ENCODE measurements at regions not wholly inside any gene's neighbourhood (a gene's known extent, or its start where the extent isn't known, plus 50 kb on each side); places are given as distances from the start of the nearest gene placed in this dataset.
"Not testable (repeated sequence)": the region's sequence is repeated elsewhere in the genome, so short reads cannot be mapped to it uniquely, and the experiment has no call there.

GRCh38 chr13:90453342-90453741 lies 894.1 kb upstream of the MIR17HG start:
- Mint-ChIP-seq H3K36me3 (no peaks in the 10 kb centered on the region), H3K9me3 (peaks cover 11% of the 10 kb centered on the region), H3K4me1 (no peaks in the 10 kb centered on the region), H3K4me3 (no peak overlapping the region), H3K27ac (no peak overlapping the region)
- no peak for ATAC-seq
- no peak for DNase-seq (ENCODE audit: low spot score in 2 of 2)

DNA sequence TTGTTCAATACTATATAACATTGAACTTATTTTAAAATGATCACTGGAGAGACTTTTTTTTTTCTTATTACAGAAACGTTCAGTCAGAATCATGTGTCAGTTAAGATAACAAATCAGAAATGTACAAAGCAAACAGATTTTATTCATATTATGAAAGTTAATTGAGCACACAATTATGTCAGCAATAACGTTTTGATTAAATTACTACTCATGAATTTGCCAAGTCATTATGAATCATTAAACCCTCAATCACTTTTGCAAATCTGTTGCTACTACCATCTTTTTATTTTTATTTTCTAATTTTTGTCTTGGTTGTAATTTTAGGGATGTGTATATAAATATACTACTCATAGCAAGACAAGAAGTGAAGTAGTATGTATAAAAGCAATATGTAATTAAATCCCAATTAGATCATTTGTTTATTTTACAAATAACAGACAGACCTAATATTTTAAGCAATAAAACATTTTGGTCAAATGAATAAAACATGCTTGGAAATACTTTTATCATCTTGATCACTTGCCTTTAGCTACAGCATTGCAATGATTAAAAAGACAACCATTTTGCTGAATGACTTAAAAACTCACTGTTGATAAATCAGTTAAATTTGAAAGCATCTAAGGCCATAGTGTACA lies 893.4 kb upstream of the MIR17HG start:
- Mint-ChIP-seq H3K9me3 (peaks cover 7% of the 10 kb centered on the region), H3K4me3 (no peak overlapping the region)

DNA sequence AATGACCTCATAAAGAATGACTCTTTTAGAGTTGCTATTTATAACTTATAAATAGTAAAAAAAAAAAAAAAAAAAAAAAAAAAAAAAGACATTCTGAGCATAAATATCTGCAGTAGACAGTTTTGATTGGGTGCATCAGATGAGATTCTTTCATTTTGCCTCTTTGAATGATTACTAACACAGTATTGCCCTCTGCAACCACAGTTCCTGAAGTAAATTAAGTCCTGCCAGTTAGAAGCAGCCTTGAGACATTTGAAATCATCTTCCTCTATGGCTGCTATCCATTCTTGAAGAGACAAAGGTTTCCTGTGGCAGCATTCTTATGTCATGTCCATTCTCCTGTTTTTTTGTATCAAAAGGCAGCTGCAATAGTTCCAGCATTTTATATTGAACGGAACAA lies 892.4 kb upstream of the MIR17HG start:
- Mint-ChIP-seq H3K4me3 (no peak overlapping the region), H3K36me3 (no peaks in the 10 kb centered on the region), H3K27ac (no peak overlapping the region), H3K4me1 (no peaks in the 10 kb centered on the region), H3K9me3 (peaks cover 8% of the 10 kb centered on the region)
- ATAC-seq (no peak), DNase-seq (ENCODE audit: low spot score in 2 of 2) (no peak)

More for the DNA sequence above, 893.4 kb upstream of the MIR17HG start:
- H3K4me1 Mint-ChIP-seq = no peaks in the 10 kb centered on the region
- DNase-seq (ENCODE audit: low spot score in 2 of 2) (no peak), ATAC-seq (no peak)
- H3K36me3 Mint-ChIP-seq = no peaks in the 10 kb centered on the region
- H3K27ac Mint-ChIP-seq = no peak overlapping the region

DNA sequence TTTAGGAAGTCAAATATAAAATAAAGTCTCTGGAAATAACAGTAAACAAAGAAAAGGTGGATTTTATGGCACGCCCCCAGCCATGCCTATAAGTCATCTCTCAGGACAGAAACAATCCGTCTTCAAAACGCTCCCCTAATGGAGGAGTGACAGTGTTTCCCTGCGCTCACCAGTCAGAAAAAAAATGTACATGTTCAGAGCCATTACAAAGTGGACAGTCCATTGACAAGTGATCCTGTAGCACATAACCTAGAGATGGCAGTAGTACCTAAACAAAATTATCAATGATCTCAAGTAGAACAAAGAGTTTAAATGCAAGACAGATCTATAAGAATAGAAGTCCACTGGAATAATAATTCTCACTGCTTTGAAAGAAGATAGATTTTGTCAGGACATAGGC lies 891.7 kb upstream of the MIR17HG start:
- no peak overlapping the region for H3K27ac Mint-ChIP-seq
- H3K9me3 Mint-ChIP-seq = peaks cover 6% of the 10 kb centered on the region
- H3K36me3 Mint-ChIP-seq = no peaks in the 10 kb centered on the region

DNA sequence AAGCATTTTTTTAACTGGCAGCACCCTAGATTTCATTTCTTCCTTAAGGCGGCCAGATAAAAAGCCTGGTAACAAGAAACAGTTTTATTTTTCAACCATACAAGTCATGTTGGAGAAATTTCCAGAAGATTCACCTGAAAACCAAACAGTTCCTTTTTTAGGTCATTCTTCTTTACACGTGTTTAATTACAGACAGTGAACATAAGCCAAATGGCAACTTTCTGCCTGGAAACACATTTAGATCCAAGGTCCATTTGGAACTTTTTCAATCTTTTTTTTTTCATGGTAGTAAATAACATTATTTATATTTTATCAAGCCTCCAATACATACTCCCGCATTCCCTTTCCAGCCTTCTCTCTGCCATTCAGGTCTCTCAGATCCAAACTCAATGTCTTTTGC lies 886.1 kb upstream of the MIR17HG start:
- ATAC-seq (no peak), DNase-seq (ENCODE audit: low spot score in 2 of 2) (no peak)
- peaks cover 9% of the 10 kb centered on the region for H3K9me3 Mint-ChIP-seq
- H3K27ac Mint-ChIP-seq = no peak overlapping the region
- H3K4me1 Mint-ChIP-seq = no peaks in the 10 kb centered on the region
- no peaks in the 10 kb centered on the region for H3K36me3 Mint-ChIP-seq
- H3K4me3 Mint-ChIP-seq = no peak overlapping the region

More for the DNA sequence above, 891.7 kb upstream of the MIR17HG start:
- H3K4me3 Mint-ChIP-seq = no peak overlapping the region
- no peak for DNase-seq (ENCODE audit: low spot score in 2 of 2)
- ATAC-seq = no peak
- H3K4me1 Mint-ChIP-seq = no peaks in the 10 kb centered on the region

GRCh38 chr13:90477216-90477615 lies 870.3 kb upstream of the MIR17HG start:
- peaks cover 15% of the 10 kb centered on the region for H3K9me3 Mint-ChIP-seq
- ATAC-seq (no peak), DNase-seq (ENCODE audit: low spot score in 2 of 2) (no peak)
- no peaks in the 10 kb centered on the region for H3K36me3 Mint-ChIP-seq
- no peaks in the 10 kb centered on the region for H3K4me1 Mint-ChIP-seq
- H3K4me3 Mint-ChIP-seq = no peak overlapping the region
- H3K27ac Mint-ChIP-seq = no peak overlapping the region

DNA sequence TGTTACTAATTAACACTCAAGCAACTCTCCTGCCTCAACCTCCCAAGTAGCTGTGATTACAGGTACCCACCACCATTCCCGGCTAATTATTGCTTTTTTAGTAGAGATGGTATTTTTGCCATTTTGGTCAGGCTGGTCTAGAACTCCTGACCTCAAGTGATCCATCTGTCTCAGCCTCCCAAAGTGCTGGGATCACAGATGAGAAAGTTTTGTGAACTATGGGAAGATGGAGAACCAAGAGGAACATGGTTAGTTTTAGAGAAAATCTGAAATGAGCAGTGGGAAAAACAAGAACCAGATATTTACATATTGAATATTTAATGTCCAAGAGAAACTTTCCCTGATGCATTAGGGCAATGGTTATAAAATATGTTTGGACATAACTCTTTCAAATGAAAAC lies 863.6 kb upstream of the MIR17HG start:
- Mint-ChIP-seq H3K9me3 (peaks cover 11% of the 10 kb centered on the region), H3K4me3 (no peak overlapping the region), H3K36me3 (no peaks in the 10 kb centered on the region), H3K27ac (no peak overlapping the region), H3K4me1 (no peaks in the 10 kb centered on the region)
- no peak for ATAC-seq
- DNase-seq (ENCODE audit: low spot score in 2 of 2) = no peak

- ATAC-seq (no peak), DNase-seq (ENCODE audit: low spot score in 2 of 2) (no peak)
- H3K36me3 Mint-ChIP-seq = no peaks in the 10 kb centered on the region
- H3K9me3 Mint-ChIP-seq = peaks cover 6% of the 10 kb centered on the region
- H3K4me3 Mint-ChIP-seq = no peak overlapping the region
- H3K27ac Mint-ChIP-seq = no peak overlapping the region
- no peaks in the 10 kb centered on the region for H3K4me1 Mint-ChIP-seq
Measured at GRCh38 chr13:90485436-90485835, 862.1 kb upstream of the MIR17HG start.

- Mint-ChIP-seq H3K4me1 (no peaks in the 10 kb centered on the region), H3K27ac (no peak overlapping the region), H3K36me3 (no peaks in the 10 kb centered on the region), H3K9me3 (peaks cover 13% of the 10 kb centered on the region), H3K4me3 (no peak overlapping the region)
- no peak for ATAC-seq
- DNase-seq (ENCODE audit: low spot score in 2 of 2) = no peak
Measured at GRCh38 chr13:90492872-90493271, 854.6 kb upstream of the MIR17HG start.

DNA sequence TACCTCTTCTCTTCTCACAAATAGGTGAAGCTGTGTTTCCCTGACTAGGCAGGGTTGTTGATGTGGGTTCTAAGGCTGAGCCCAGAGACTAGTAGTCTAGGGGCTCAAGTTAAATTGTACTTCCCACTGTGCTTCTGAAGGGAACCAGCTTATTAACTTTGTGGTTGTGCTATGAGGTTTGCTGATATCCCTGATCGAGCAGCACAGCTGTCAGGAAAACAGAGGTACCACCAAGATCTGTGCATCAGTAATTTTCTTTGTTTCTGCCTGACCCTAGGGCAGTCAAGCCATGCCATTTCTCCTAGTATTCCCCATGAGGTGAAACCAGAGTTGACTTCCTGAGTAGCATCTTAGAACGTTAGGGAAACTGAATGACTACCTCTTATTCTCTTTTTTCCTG lies 853.8 kb upstream of the MIR17HG start:
- DNase-seq (ENCODE audit: low spot score in 2 of 2) (no peak), ATAC-seq (no peak)
- Mint-ChIP-seq H3K4me3 (no peak overlapping the region), H3K4me1 (no peaks in the 10 kb centered on the region), H3K27ac (no peak overlapping the region), H3K9me3 (peaks cover 13% of the 10 kb centered on the region), H3K36me3 (no peaks in the 10 kb centered on the region)

- DNase-seq (ENCODE audit: low spot score in 2 of 2); ATAC-seq; H3K36me3 Mint-ChIP-seq; H3K4me1 Mint-ChIP-seq; H3K4me3 Mint-ChIP-seq; H3K27ac Mint-ChIP-seq: not testable (repeated sequence)
- H3K9me3 Mint-ChIP-seq = peaks cover 13% of the 10 kb centered on the region
Measured at GRCh38 chr13:90494849-90495248, 852.6 kb upstream of the MIR17HG start.

DNA sequence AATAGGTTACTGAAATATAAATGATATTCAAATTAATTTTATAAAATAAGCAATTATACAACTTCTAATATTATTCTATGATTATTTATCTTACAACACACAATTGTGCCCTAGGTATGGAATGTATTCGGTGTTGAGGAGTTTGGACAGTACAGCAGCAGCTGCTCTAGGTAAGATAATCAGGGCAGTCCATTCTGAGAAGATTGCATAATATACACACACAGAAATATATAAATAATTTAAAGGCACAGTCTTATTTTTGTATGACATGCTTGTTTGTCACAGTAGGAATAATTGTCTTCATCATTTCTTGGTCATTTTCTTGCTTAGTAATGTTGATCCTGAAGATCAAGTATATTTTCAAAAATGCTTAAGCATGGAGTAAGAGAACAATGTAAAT lies 849.4 kb upstream of the MIR17HG start:
- no peak for ATAC-seq
- H3K4me3 Mint-ChIP-seq = no peak overlapping the region
- no peaks in the 10 kb centered on the region for H3K36me3 Mint-ChIP-seq
- no peak for DNase-seq (ENCODE audit: low spot score in 2 of 2)
- no peaks in the 10 kb centered on the region for H3K4me1 Mint-ChIP-seq
- H3K9me3 Mint-ChIP-seq = peaks cover 2% of the 10 kb centered on the region
- no peak overlapping the region for H3K27ac Mint-ChIP-seq

DNA sequence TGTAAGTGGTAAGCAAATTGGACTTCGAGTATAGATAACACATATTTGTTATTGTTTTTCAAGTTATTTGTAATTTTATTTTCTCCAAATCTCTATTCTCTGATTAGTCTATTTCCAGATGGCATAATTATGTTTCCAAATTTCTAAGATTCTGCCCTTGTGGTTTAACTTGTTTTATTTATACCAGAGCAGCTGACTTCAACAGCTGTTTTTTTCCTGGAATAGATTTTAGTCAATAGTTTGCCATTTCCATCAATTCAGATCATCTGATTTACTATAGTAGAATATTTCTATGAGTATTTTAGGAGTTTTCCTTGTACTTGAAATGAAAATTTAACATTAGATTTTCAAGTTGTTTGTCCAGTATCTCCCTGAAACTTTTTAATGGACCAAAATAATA lies 848.7 kb upstream of the MIR17HG start:
- DNase-seq (ENCODE audit: low spot score in 2 of 2) (no peak), ATAC-seq (no peak)
- peaks cover 5% of the 10 kb centered on the region for H3K9me3 Mint-ChIP-seq
- no peaks in the 10 kb centered on the region for H3K4me1 Mint-ChIP-seq
- H3K27ac Mint-ChIP-seq = no peak overlapping the region
- no peak overlapping the region for H3K4me3 Mint-ChIP-seq
- no peaks in the 10 kb centered on the region for H3K36me3 Mint-ChIP-seq

DNA sequence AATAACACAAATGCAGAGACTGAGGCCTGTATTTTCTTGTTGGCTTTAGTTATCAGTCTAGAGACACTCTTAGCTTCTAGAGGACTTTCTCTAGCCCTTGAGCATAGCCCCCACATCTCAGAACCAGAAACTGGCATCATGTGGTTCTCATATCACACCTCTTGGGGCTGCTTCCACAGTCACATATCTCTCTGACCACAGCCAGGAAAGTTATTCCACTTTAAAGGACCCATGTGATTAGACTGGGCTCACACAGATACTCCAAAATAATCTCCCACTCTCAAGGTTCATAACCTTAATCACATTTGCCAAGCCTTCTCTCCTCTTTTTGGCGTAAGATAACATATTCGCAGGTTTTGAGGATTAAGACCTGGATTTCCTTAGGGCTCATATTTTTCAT lies 846.9 kb upstream of the MIR17HG start:
- Mint-ChIP-seq H3K4me1 (no peaks in the 10 kb centered on the region), H3K9me3 (peaks cover 5% of the 10 kb centered on the region), H3K27ac (no peak overlapping the region), H3K36me3 (no peaks in the 10 kb centered on the region), H3K4me3 (no peak overlapping the region)
- DNase-seq (ENCODE audit: low spot score in 2 of 2) = no peak
- no peak for ATAC-seq

GRCh38 chr13:90502153-90502552 lies 845.3 kb upstream of the MIR17HG start:
- ATAC-seq = no peak
- H3K4me1 Mint-ChIP-seq = no peaks in the 10 kb centered on the region

DNA sequence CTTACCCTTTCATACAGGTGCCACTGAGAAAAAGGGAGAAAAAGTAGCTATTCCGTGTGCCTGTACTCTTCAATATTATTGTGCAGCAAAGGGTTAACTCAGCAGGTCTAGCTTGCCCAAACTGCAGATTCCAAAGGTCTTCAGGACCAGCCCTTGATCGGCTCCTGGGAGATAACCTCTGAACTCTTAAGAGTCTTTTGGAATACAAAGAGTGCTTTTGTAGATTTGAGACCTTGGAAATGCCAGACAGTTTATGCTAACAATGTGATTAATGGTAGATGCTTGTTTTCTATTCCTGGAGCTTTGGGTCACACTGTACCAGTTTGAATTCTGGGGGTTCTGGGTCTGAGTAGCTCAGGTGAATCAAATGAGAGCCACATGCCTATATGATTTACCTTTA lies 844.7 kb upstream of the MIR17HG start:
- Mint-ChIP-seq H3K4me3 (no peak overlapping the region), H3K9me3 (peaks cover 10% of the 10 kb centered on the region), H3K27ac (no peak overlapping the region), H3K4me1 (no peaks in the 10 kb centered on the region), H3K36me3 (no peaks in the 10 kb centered on the region)
- ATAC-seq (no peak), DNase-seq (ENCODE audit: low spot score in 2 of 2) (no peak)

More at GRCh38 chr13:90502153-90502552, 845.3 kb upstream of the MIR17HG start:
- DNase-seq (ENCODE audit: low spot score in 2 of 2) = no peak
- H3K27ac Mint-ChIP-seq = no peak overlapping the region
- no peak overlapping the region for H3K4me3 Mint-ChIP-seq
- no peaks in the 10 kb centered on the region for H3K36me3 Mint-ChIP-seq
- H3K9me3 Mint-ChIP-seq = peaks cover 8% of the 10 kb centered on the region

DNA sequence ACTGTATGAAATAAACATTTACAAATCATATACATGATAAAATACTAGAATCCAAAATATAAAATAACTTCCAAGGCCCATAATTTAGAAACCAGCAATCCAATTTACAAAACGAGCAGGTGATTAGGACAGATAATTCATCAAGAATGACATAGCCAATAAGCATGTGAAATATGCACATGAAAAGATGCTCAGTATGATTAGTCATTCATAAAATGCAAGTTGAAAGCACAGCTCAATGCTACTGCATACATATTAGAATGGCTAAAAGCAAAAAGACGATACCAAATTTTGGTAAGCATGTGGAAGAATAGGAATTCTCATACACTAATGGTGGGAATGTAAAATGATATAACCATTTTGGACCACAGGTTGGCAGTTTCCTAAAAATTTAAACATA lies 837.2 kb upstream of the MIR17HG start:
- H3K36me3 Mint-ChIP-seq = no peaks in the 10 kb centered on the region
- H3K4me1 Mint-ChIP-seq = no peaks in the 10 kb centered on the region
- H3K9me3 Mint-ChIP-seq = peaks cover 11% of the 10 kb centered on the region
- H3K4me3 Mint-ChIP-seq = no peak overlapping the region
- no peak for DNase-seq (ENCODE audit: low spot score in 2 of 2)
- no peak overlapping the region for H3K27ac Mint-ChIP-seq
- ATAC-seq = no peak
